Stimulated activated CD8-positive, alpha-beta memory T cell treated with anti-CD3 and anti-CD28 coated beads, Interleukin-2, amount 100 ng/mL, for 48 hours (primary cell): ENCODE measurements at regions not wholly inside any gene's neighbourhood (a gene's known extent, or its start where the extent isn't known, plus 50 kb on each side); places are given as distances from the start of the nearest gene placed in this dataset.
"Not testable (repeated sequence)": the region's sequence is repeated elsewhere in the genome, so short reads cannot be mapped to it uniquely, and the experiment has no call there.

Source experiments
- DNase-seq, 2 donors: peaks; one replicate each; pipeline ENCODE4 v3.0.0-alpha.2; 2020; ENCODE audit warnings: low read depth in 2 of 2

DNA sequence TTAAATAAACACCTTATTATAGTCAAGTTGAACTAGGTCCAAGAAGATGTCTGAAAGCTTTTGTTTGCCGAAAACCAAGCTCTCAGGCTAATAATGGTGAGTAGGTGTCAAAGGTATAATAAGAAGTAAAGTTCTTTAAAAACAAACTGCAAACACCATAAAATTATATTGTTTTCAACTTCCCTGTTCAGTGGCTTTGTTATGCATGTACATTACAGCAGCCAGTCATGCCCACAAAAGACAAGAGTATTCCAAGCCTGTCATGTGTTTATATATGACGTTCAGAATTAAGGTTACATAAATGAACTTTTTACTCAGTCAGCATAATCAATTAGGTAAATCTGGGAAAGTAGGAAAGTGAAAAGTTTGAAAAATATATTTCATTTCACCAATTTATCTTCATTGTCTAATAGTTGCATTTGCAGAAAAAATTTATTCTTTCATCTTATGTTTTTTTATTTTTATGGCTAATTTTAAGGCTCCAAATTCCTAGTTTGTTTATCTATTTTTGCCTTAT, 928.7 kb upstream of the SOX9 start:
- no peak for DNase-seq

DNA sequence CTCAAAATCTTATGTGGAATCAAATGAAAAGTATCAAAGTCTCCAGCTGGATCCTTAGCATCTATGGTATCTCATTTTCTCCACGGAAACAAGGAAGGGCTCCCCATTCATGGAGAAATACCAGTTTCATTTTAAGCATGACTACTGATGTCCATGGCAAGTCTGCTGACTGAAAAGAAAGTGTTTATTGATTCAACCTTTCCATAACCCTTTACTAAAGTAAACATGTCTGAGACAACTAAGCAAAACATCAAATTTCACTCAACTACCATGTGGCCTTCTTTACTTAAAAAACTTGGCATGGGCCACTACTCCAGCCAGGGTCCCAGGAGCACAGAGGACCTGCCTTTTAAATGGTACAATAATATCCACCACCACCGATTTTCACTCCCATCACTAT, 928.0 kb upstream of the SOX9 start:
- no peak for DNase-seq

DNA sequence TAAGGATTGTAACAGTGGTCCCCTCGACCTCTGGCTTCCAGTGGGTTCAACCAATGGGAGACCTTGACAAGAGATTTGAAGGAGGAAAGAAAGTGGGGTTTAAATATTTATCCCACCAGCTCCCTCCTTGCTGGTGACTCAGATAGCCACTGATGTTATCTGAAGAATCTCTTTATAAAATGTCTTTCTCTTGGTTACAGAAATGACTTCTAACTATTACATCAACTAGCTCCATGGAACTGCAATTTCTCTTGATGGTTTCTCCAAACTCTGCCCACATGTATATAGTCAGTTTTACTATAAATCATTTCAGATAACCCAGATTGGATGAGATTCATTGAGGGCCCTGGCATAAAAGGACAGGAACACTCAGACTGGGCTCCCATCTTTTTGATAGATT, 920.2 kb upstream of the SOX9 start:
- no peak for DNase-seq

DNA sequence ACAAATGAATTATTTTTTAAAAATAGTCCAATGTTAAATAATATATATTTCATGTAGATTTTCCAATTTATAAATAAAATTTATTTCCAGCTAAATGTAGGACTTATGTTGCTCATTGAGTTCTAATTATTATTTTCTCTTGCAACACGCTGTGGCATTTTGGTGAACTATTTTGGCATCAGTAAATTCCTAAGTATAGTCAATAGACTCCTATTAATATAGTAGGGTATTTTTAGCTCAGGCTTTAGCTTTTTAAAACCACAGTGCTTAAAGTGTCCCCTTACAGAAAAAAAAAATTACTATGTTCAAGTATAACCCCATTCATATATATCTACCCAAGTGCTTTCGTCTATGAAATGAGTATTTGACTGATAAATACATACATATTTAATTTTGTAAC, 919.2 kb upstream of the SOX9 start:
- DNase-seq: no peak

DNA sequence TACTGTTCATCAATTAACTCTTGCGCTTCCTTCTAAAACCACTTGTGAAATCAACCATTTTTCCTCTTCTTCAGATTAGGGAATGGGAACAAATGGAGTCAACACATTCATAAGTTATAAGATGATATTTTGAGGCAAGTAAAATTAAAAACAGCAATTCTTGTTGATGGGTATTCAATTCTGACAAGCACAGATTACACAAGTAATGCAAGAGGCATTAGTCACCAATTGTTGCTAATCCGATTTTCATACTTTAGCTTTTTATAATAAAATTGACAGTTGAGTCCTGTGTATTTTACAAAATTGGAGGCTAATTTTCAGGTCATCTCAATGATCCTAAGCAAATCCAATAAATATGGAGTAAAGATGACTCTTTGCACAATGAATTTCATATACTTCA, 918.4 kb upstream of the SOX9 start:
- DNase-seq: no peak

DNA sequence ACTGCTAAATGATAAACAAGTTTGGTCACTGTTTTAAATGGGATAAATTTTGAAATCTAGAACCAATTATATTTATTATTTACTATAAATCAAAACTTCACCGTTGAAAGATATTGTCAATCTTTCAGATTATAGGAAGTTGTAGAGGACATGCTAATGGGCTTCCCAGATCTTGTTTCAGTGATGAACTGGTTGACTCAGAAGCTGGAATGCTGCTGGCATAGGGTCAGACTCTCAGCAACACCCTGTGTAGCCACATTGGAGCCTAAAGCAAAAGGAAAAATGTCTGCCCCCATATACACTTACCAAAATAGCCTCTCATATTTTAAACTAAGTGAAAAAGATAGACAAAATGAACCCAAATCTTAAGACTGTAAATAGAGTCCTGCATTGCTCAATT, 916.9 kb upstream of the SOX9 start:
- DNase-seq: no peak

DNA sequence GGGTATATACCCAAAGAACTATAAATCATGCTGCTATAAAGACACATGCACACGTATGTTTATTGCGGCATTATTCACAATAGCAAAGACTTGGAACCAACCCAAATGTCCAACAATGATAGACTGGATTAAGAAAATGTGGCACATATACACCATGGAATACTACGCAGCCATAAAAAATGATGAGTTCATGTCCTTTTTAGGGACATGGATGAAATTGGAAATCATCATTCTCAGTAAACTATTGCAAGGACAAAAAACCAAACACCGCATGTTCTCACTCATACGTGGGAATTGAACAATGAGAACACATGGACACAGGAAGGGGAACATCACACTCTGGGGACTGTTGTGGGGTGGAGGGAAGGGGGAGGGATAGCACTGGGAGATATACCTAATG, 914.9 kb upstream of the SOX9 start:
- DNase-seq: not testable (repeated sequence)

DNA sequence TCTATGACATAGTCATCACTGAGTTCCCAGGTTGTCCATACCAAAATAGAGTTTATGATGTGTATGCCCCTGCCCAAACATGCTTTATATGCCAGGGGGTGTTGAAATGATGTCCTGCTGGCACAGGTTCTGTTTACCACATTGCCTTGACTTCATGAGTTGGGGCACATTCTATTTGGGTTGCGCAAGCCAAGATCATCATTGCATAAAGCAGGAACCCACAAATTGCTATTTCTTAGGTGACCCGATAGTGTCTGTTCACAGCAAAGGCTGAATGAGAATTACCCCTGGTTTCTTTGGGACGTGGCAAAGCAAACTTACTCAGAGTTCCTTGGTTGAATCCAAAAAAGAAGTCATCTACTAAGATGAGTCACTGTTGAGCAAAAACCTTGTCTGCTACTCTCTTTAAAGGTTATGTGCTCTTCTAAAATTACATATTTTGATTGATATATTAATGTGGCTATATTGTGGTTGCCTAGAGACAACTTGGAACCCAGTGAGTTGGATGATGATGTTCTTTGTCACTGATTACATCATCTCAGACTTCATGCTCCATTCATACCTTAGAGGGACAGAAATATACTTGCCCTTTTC, 912.6 kb upstream of the SOX9 start:
- no peak for DNase-seq

DNA sequence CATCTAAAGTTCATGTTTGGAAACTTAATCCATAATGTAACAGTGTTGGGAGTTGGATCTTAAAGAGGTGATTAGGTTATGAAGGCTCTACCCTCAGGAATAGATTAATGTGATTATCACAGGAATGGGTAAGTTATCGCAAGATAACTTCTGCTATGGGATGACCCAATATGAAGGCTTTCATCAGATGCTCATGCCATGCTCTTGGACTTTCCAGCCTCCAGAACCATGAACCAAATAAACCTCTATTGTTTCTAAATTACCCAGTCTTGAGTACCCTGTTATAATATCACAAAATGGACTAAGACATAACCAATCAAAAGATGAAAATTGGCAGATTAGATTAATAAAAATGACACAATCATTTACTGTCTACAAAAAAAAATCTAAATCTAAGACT, 906.9 kb upstream of the SOX9 start:
- no peak for DNase-seq

DNA sequence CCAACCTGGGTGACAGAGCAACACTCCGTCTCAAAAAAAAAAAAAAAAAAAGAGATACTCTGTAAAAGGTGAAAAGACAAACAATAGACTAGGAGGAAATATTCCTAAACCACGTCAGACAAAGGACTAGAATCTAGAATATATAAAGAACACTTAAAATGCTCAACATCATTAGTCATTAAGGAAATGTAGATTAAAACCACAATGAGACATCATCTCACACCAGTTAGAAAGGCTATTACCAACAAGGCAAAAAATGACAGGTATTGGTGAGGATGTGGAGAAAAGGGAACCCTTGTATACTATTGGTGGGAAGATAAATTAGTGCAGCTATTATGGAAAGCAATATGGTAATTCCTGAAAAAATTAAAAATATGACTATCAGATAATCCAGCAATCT, 903.1 kb upstream of the SOX9 start:
- no peak for DNase-seq

DNA sequence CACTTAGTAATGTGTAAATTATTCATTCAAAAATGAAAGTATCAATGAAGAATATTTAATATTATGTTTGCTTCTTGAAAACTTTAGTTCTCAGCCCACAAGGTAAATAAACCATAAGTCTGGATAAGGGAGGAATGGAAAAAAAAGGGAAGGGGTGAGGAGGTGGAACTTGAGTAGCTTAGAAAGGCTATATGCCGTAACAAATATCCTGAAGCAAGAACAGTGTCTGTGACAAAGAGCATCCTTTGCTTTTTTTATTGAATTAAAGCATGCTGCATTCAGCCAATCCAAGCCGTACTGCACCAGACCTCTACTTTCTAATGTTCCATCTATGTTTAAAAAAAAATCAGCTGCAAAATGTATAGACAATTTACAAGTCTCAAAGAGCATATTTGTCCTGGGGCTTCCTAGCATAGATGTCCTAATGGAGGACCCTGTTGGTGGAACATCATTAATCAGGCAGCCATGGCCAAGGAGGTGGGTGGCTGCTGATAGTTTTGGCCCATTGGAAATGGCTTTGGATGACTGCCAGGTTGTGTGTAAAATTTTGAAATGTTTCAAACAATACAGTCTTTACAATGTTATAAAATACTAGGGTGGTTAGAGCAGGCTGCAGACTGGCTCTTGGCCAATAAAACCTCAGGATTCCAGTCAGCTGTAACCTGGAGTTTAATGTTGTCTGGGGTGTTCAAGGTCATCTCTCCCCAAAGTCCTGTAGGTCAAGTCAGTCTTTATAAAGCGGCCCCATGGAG, 895.8 kb upstream of the SOX9 start:
- DNase-seq: no peak

DNA sequence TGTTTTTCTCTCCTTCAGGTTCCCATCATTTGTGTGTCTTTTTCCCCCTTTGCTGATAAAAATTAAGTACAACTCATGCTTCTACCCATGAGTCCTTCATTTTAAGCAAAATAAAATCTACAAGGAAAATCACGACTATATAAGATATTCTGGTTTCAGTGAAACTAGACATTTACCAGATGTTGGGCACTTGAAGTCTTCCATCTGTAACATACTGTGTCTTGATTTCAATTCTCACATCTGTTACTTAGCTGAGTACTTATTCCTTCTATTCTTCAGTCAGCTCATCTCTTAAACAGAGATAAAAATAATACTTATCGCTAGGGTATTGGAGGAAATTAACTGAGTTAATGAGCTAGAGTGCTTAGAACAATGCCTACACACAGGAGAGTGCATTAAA, 893.0 kb upstream of the SOX9 start:
- no peak for DNase-seq

DNA sequence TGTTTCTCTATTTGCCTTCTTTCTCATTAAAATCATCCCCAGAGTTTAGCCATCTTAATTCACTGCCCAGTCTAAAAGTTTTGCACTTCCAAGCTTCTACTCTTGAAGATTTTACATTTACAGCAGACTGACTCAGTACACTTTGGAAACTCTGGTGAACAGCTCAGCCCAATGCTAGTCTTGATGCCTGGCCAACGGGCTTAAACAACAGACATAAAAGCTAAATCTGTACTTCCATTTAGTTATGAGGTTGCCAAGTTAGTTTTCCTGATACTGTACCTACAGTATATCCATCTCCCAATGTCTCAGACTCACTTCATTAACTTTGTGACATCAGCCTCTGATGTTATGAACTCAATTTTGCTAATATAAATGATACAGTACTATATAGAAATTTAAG, 891.8 kb upstream of the SOX9 start:
- no peak for DNase-seq

DNA sequence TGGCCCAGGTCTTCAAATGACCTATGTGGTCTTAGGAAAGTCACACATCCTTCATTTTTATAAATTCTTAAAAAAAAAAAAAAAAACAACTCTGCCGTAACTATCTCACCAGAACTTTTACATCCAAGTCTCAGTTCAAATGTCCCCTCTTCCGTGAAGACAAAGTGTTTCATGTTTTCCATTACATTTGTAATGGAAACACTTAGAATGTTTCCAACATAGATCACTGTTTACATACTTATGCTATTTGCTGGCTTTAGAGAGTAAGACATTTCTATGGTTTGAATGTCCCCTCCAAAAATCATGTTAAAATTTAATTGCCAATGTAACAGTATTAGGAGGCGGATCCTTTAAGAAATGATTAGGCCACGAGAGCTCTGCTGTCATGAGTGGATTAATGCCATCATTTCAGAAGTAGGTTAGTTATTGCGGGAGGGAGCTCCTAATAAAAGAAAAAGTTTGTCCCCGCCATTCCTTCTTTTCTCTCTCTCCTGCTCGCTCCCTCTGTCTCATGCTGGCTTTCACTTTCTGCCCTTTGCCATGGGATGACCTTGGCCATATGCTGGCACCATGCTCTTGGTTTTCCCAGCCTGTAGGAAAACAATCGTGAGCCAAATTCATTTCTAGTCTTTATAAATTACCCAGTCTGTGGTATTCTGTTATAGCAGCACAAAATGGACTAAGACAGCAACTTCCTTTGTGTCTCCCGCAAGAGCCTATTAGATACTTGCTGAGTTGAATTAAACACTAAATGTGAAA, 887.8 kb upstream of the SOX9 start:
- DNase-seq: no peak

DNA sequence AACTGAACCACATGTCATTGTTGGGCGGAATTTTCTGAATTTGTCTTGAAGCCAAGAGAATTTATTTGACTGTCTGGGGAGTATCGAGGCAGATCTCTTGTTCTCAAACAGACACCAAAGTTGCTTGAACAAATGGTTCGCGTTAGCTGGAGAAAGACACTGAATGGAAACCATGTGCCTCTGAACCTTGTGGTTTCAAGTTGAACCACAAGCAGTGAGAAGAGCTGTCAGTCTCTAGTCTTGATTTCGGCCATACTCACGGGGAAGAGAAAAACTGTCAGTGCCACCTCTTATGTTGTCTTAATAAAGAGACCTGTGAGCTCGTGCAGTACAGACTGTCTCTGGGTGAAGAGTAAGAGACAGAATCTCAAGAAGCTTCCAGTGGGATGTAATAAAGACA, 886.5 kb upstream of the SOX9 start:
- DNase-seq: no peak

DNA sequence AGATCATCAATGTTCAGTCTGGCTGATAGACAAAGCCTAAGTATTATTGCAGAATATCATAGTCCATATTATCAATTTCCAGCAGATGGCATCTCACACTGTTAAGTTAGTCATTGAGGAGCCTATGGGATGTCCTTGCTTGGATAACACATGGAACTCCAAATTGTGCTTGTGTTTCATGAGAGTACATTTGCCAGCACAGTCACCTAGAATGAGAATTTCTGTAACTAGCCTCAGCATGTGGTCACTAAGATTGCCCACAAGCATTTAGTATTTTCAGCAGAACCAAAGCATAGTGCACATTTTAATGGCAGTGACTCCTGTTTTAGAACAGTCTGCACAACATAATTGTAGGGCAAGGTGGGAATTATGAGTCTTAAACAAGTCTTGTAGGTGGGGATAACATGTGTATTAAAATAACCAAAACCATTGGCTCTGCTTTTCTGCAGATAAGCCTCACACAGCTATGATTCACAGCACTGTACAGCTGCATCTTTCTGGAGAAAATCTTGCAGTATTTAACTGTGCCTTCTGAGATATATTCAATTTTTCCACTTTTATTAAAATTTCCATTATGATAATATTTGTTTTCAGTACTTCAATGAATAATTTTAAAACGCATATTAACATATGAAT, 882.8 kb upstream of the SOX9 start:
- DNase-seq: no peak

DNA sequence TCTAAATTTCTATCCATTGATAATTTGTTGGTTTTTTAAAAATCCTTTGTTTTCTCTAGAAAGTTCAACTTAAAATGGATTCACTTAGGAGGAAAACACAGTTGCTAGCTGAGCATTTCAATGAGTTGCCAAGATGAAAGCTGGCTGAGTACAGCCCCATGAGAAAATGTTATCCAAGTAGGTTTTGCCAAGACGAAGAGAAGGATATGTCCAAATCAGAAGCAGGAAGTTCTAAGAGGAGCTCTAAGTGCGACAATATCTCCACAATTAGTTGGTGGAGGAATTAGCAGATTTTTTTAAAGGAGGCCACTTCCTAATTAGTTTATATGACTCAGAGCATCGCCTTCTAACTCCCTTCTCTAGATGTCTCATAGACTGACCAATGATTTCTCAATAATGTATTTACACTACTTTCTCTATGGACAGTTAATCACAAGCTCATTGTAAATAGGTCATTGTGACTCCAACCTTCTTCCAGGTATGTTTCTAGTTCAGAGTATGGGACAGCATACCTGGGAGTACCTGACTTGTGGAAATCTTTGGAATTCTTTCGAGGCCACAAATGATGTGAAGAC, 873.3 kb upstream of the SOX9 start:
- no peak for DNase-seq

DNA sequence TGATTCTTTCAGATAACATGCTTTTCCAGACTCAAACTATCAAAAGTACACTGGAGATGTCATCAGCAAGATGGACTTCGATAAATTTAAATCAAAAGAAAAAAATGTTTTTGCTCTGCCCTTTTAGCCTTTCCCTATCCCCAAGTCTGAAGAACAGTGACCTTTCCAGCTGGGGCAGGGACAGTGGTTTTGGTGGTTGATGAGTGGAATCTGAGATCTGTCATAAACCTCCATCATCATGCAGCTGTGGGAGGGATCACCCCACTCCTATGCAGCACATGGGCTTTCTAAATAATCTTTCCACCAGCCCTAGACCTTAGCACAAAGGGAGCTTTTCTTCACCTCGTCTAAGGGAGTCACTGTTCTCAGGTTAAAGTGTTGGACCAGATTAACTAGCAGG, 869.5 kb upstream of the SOX9 start:
- DNase-seq: no peak

DNA sequence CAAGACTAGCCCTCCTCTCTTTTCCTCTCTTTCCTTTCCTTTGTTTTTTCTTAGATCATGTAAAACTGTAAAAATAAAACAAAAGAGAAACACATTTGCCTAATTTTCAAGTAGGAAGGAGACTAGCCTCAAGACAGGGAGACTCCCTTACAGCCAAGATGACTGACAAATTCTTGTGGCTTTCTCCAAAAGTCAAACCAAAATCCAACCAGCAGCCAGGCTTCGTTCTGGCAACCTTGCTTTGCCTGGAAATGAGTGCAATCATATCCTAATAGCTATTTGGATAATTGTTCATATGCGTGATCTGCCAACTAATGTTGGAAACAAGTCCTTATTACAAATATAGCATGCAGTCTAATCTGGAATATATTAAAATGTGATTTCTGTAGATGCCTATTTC, 868.9 kb upstream of the SOX9 start:
- no peak for DNase-seq

DNA sequence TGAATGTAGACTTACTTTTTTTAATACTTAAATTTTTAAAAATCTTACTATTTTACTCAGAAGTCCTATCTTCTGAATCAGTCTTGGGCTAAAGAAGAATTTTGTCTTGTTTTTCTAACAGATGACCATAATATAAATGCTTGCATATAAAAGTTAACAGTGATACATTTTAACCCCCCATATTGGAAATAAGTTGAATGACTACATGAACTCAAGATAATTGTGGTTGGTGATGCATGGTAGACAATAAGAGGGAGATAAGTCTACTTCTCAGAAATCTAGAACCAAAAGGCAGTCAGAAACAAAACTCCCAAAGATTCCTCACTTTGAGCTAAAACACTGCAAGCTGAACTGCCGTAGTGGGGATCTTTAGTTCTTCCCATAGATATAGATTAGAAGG, 868.4 kb upstream of the SOX9 start:
- no peak for DNase-seq

DNA sequence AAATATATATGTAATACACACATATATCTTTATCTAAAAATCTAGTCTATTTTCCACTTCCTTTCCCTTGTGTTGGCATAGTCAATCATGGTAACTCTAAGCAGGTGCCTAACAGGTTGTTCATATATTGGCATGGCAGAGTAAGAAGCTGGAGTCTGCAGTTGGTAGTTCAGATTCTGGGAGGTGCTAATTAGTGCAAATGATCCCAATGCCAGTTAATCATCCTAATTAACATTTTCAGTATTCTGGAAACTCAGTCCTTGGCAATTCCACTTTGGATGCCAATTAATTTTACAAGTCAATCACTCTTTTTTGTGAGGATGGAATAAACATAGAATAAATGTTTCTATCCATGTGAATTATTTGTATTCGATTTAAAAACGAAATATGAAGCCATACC, 863.7 kb upstream of the SOX9 start:
- no peak for DNase-seq

DNA sequence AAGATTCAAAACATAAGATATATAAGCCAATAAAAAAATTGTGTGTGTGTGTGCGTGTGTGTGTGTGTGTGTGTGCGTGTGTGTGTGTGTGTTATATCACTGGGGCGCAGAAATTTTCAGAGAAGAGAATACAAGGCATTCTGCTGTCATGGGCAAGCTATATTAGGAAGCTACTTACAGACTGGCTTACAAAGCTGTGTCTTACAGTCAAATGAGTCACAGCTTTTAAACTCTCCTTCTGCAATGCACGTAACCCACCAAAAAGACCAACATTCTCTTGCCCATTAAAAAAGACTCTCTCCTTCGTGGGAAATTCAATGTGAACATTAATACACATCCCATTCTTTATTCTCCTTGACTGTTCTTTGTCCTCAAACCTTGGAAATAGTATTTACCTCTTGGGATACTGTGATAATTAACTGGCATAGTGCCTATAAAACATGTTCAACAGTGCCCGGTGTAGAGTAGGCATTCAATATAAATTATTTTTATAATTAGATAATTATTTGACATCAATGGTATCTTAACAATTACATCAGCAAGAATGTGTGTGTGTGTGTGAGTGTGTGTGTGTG, 860.4 kb upstream of the SOX9 start:
- DNase-seq: no peak
